SK-N-SH (cell line): ENCODE measurements at regions not wholly inside any gene's neighbourhood (a gene's known extent, or its start where the extent isn't known, plus 50 kb on each side); places are given as distances from the start of the nearest gene placed in this dataset.

Source experiments
- CTCF ChIA-PET: fragments of 300-600, 350-600 bp; formaldehyde crosslinking; extraction: SDS; loops from one replicate; lab custom pipeline; 2021; lab: Yijun Ruan, JAX
- POLR2A ChIA-PET: fragments of 350-600 bp; sonication (Branson Sonifier 250); formaldehyde crosslinking; extraction: SDS; loops from one replicate; lab custom pipeline; 2020; ENCODE audit warnings: antibody characterized with exemption, inconsistent platforms; lab: Yijun Ruan, JAX
- DNase-seq: peaks from one replicate; pipeline ENCODE4 v3.0.0; 2012
- H2AFZ ChIP-seq: fragments of 200-600 bp; sonication (generic); 2 replicates; pipeline ENCODE4 v1.8.1; 2016; ENCODE audit warnings: antibody characterized with exemption, mild to moderate bottlenecking, low read depth
- H3F3A ChIP-seq: fragments of 200-600 bp; sonication (generic); replicated peaks from 2 replicates; pipeline ENCODE3; 2016; ENCODE audit warnings: antibody characterized with exemption, mild to moderate bottlenecking; ENCODE audit not compliant: insufficient read depth
- H3K27ac ChIP-seq, 2 experiments: fragments of 200-500 bp in 1 of 2; fragments of 200-600 bp in 1 of 2; sonication (Bioruptor generic) in 1 of 2; sonication (generic), shearing (Covaris generic) in 1 of 2; 2 replicates each; pipeline versions ENCODE4 v1.5.1 to v1.6.1; 2014 to 2016; ENCODE audit warnings: low read depth in 2 of 2, inconsistent platforms in 1 of 2, low read length in 1 of 2, mild to moderate bottlenecking in 1 of 2, mixed read lengths in 1 of 2
- H3K27me3 ChIP-seq: fragments of 200-600 bp; sonication (generic), shearing (Covaris generic); 2 replicates; pipeline ENCODE4 v1.6.1; 2016; ENCODE audit warnings: mixed run types; ENCODE audit not compliant: insufficient read depth
- H3K36me3 ChIP-seq, 2 experiments: fragments of 200-500 bp in 1 of 2; fragments of 200-600 bp in 1 of 2; sonication (Bioruptor generic) in 1 of 2; sonication (generic) in 1 of 2; replicated peaks in 1 of 2; 2 replicates each; pipeline versions ENCODE3 to v1.5.1; 2014 to 2016; ENCODE audit warnings: low read length in 1 of 2, mild to moderate bottlenecking in 1 of 2; ENCODE audit not compliant: insufficient read depth in 2 of 2, control insufficient read depth in 1 of 2
- H3K4me1 ChIP-seq, 2 experiments: fragments of 200-500 bp in 1 of 2; fragments of 200-600 bp in 1 of 2; sonication (Bioruptor generic) in 1 of 2; sonication (generic), shearing (Covaris generic) in 1 of 2; 2 replicates each; pipeline versions ENCODE4 v1.5.1 to v1.6.1; 2014 to 2016; ENCODE audit warnings: low read depth in 1 of 2, low read length in 1 of 2, mixed run types in 1 of 2; ENCODE audit not compliant: insufficient read depth in 2 of 2, control insufficient read depth in 1 of 2
- H3K4me2 ChIP-seq: fragments of 200-600 bp; sonication (generic), shearing (Covaris generic); 2 replicates; pipeline ENCODE4 v1.6.1; 2017; ENCODE audit warnings: mixed run types
- H3K4me3 ChIP-seq, 2 experiments: fragments of 200-500 bp in 1 of 2; fragments of 200-600 bp in 1 of 2; sonication (Bioruptor generic) in 1 of 2; sonication (generic), shearing (Covaris generic) in 1 of 2; 2 replicates each; pipeline versions ENCODE4 v1.5.1 to v1.8.1; 2014 to 2016; ENCODE audit warnings: low read depth in 2 of 2, inconsistent platforms in 1 of 2, low read length in 1 of 2, mild to moderate bottlenecking in 1 of 2, mixed read lengths in 1 of 2, moderate library complexity in 1 of 2
- H3K79me2 ChIP-seq: fragments of 200-600 bp; sonication (generic); 2 replicates; pipeline ENCODE4 v1.8.1; 2017; ENCODE audit warnings: mild to moderate bottlenecking; ENCODE audit not compliant: insufficient read depth
- H3K9ac ChIP-seq: fragments of 200-600 bp; sonication (generic); 2 replicates; pipeline ENCODE4 v1.6.1; 2017; ENCODE audit warnings: mixed run types
- H3K9me2 ChIP-seq: fragments of 200-600 bp; sonication (generic); 2 replicates; pipeline ENCODE4 v1.6.1; 2017; ENCODE audit warnings: mixed run types
- H3K9me3 ChIP-seq: fragments of 200-600 bp; sonication (generic); 2 replicates; pipeline ENCODE4 v1.6.1; 2017; ENCODE audit warnings: mixed run types, mild to moderate bottlenecking, moderate library complexity
- H4K20me1 ChIP-seq: fragments of 200-600 bp; sonication (generic); 2 replicates; pipeline ENCODE4 v1.6.1; 2017; ENCODE audit warnings: mild to moderate bottlenecking, mixed run types; ENCODE audit not compliant: insufficient read depth
- CHD2 ChIP-seq: fragments of 150-350 bp; IDR thresholded peaks from 2 replicates; pipeline ENCODE4 v1.6.1; 2018; ENCODE audit warnings: low read length; ENCODE audit not compliant: partially characterized antibody
- FOSL2 ChIP-seq: IDR thresholded peaks from 2 replicates; pipeline ENCODE4 v1.4.0; 2012; ENCODE audit warnings: low read depth, mild to moderate bottlenecking, moderate library complexity, borderline replicate concordance
- FOXJ3 ChIP-seq: sonication (generic); formaldehyde crosslinking; IDR thresholded peaks from 2 replicates; pipeline ENCODE4 v1.5.1; 2020; ENCODE audit warnings: mild to moderate bottlenecking, missing genetic modification reagents
- GATA2 ChIP-seq: sonication (generic); formaldehyde crosslinking; IDR thresholded peaks from 2 replicates; pipeline ENCODE4 v1.5.0; 2020; ENCODE audit warnings: mild to moderate bottlenecking, missing genetic modification reagents
- JUND ChIP-seq: IDR thresholded peaks from 2 replicates; pipeline ENCODE4 v1.4.0; 2012
- MXI1 ChIP-seq: IDR thresholded peaks from 2 replicates; pipeline ENCODE4 v1.6.1; 2012; ENCODE audit warnings: mild to moderate bottlenecking, low read depth, low read length, improper control_type of control experiment
- POLR2AphosphoS5 ChIP-seq: IDR thresholded peaks from 2 replicates; pipeline ENCODE4 v1.6.1; 2012; ENCODE audit warnings: low read depth, low read length
- SMC3 ChIP-seq: IDR thresholded peaks from 2 replicates; pipeline ENCODE4 v1.6.1; 2012; ENCODE audit warnings: low read depth, low read length, improper control_type of control experiment
- YY1 ChIP-seq: IDR thresholded peaks from 2 replicates; pipeline ENCODE4 v1.4.0; 2012; ENCODE audit warnings: low read depth, mild to moderate bottlenecking
- WGBS: methylation state at CpG from one replicate; pipeline ENCODE4 v1.1.6; 2017; ENCODE audit warnings: low lambda C conversion rate; 5-methylcytosine and 5-hydroxymethylcytosine counted together
- TF ChIP-seq, protein P1 (sequence below): IDR thresholded peaks from 2 replicates; pipeline ENCODE4; 2012
- TF ChIP-seq, protein P2 (sequence below): IDR thresholded peaks from 2 replicates; pipeline ENCODE4 v1.4.0; 2012; ENCODE audit warnings: low read depth, borderline replicate concordance
- TF ChIP-seq, protein P3 (sequence below): fragments of 150-350 bp; IDR thresholded peaks from 2 replicates; pipeline ENCODE4 v1.6.1; 2016; ENCODE audit warnings: mild to moderate bottlenecking, low read depth, low read length
- TF ChIP-seq, protein P4 (sequence below): IDR thresholded peaks from 2 replicates; pipeline ENCODE4 v1.6.1; 2012; ENCODE audit warnings: mild to moderate bottlenecking, low read depth, low read length, moderate library complexity
- TF ChIP-seq, protein P5 (sequence below): fragments of 200-600 bp; sonication (generic); IDR thresholded peaks from 2 replicates; pipeline ENCODE4 v1.6.1; 2017; ENCODE audit warnings: antibody characterized with exemption, mild to moderate bottlenecking, moderate library complexity

DNA sequence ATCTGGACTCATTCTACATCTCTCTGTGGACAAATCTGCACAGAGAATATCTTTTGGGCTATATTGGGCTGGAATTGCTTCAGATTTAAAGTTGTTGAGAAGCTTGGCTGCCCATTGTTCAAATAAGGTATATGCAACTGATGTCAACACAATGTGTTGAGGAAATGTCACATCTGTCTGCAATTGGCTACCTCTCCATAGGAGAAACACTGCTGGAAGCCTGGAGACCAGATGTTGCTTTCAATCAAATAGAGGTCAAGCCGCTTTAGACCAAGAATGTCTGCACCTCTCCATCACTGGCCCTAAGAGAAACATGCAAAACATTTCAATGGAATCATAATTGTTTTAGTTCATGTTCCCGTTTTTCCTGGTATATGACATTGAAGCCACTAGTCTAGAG lies 720.2 kb downstream of the SLC4A3 start:
- Histone ChIP-seq H3K4me1 (no peaks in the 10 kb centered on the region), H3K27me3 (no peaks in the 10 kb centered on the region), H4K20me1 (no peaks in the 10 kb centered on the region), H3K27ac (no peak overlapping the region), H3K36me3 (no peaks in the 10 kb centered on the region), H2AFZ (no peak overlapping the region), H3K79me2 (no peaks in the 10 kb centered on the region), H3F3A (no peaks in the 10 kb centered on the region), H3K4me3 (no peak overlapping the region), H3K9me2 (no peaks in the 10 kb centered on the region), H3K9ac (no peak overlapping the region), H3K4me2 (no peak overlapping the region), H3K9me3 (no peaks in the 10 kb centered on the region)
- POLR2A ChIA-PET = no interaction called here
- WGBS = 28% methylated on average over 2 of the region's 2 CpGs
- TF ChIP-seq GATA2 (CRISPR knock-in tag) = no peak
- TF ChIP-seq POLR2AphosphoS5 = no peak
- no peak for DNase-seq
- CTCF ChIA-PET = no interaction called here

DNA sequence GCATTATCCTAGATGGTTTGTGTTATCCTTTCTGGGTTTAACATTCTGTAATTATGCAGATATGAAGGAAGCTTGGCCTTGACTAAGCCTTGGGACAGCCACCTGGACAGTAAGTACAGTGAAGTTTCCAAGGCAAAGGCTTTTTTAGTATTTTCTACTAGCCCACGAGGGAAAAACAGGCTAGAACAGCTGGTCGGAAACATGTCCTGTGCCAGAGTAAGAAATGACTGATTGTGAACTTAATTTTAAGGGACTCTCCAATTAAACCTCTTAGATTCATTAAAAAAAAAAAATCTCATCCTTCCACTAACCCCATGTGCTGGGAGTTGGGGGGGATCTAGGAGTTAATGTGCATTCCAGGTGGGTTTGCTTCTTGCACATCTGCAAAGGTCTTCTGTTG lies 720.8 kb downstream of the SLC4A3 start:
- DNase-seq = no peak
- TF ChIP-seq, protein P1, sequence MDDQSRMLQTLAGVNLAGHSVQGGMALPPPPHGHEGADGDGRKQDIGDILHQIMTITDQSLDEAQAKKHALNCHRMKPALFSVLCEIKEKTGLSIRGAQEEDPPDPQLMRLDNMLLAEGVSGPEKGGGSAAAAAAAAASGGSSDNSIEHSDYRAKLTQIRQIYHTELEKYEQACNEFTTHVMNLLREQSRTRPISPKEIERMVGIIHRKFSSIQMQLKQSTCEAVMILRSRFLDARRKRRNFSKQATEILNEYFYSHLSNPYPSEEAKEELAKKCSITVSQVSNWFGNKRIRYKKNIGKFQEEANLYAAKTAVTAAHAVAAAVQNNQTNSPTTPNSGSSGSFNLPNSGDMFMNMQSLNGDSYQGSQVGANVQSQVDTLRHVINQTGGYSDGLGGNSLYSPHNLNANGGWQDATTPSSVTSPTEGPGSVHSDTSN = no peak
- no peak for TF ChIP-seq JUND
- no peak for TF ChIP-seq MXI1
- no peak for TF ChIP-seq FOSL2
- TF ChIP-seq CHD2 = no peak
- no peak for TF ChIP-seq YY1
- no peak for TF ChIP-seq FOXJ3
- H3K36me3 ChIP-seq = no peaks in the 10 kb centered on the region
- no peak overlapping the region for H3K27ac ChIP-seq
- WGBS = 31% methylated on average over 2 of the region's 2 CpGs
- H3K9ac ChIP-seq = no peak overlapping the region
- H3K9me2 ChIP-seq = no peaks in the 10 kb centered on the region
- H3F3A ChIP-seq = no peaks in the 10 kb centered on the region
- H3K4me3 ChIP-seq = no peak overlapping the region
- ChIA-PET POLR2A (no interaction called here), CTCF (no interaction called here)
- no peaks in the 10 kb centered on the region for H3K79me2 ChIP-seq
- H3K4me2 ChIP-seq = no peak overlapping the region
- H4K20me1 ChIP-seq = no peaks in the 10 kb centered on the region
- H2AFZ ChIP-seq = no peak overlapping the region
- H3K9me3 ChIP-seq = no peaks in the 10 kb centered on the region
- no peaks in the 10 kb centered on the region for H3K4me1 ChIP-seq
- no peaks in the 10 kb centered on the region for H3K27me3 ChIP-seq

DNA sequence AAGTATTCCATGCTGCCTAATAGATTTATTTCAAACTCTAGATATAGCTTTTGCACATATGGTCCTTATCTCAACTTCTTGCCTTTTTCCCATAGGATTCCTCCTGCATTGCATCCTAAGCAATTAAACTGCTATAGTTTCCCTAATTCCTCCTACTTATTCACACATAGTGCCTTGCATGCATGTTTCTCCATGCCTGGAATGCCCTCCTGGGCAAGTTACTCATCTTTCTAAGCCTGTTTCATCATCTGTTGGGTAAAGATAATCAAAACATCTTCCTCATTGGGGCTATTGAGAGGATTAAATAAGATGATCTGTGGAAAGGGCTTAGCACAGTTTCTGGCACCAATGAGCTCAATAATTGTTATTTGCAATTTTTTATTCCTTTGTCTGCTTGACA lies 726.5 kb downstream of the SLC4A3 start:
- no peak overlapping the region for H3K27ac ChIP-seq
- CTCF ChIA-PET = no interaction called here
- H3K36me3 ChIP-seq = no peaks in the 10 kb centered on the region
- H3K4me2 ChIP-seq = no peak overlapping the region
- no peak for DNase-seq
- no peaks in the 10 kb centered on the region for H3K9me2 ChIP-seq
- H3K4me3 ChIP-seq = no peak overlapping the region
- H3K9ac ChIP-seq = no peak overlapping the region
- H3K27me3 ChIP-seq = no peaks in the 10 kb centered on the region
- no peaks in the 10 kb centered on the region for H3K79me2 ChIP-seq
- TF ChIP-seq, protein P2, sequence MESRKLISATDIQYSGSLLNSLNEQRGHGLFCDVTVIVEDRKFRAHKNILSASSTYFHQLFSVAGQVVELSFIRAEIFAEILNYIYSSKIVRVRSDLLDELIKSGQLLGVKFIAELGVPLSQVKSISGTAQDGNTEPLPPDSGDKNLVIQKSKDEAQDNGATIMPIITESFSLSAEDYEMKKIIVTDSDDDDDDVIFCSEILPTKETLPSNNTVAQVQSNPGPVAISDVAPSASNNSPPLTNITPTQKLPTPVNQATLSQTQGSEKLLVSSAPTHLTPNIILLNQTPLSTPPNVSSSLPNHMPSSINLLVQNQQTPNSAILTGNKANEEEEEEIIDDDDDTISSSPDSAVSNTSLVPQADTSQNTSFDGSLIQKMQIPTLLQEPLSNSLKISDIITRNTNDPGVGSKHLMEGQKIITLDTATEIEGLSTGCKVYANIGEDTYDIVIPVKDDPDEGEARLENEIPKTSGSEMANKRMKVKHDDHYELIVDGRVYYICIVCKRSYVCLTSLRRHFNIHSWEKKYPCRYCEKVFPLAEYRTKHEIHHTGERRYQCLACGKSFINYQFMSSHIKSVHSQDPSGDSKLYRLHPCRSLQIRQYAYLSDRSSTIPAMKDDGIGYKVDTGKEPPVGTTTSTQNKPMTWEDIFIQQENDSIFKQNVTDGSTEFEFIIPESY = no peak
- TF ChIP-seq, protein P3, sequence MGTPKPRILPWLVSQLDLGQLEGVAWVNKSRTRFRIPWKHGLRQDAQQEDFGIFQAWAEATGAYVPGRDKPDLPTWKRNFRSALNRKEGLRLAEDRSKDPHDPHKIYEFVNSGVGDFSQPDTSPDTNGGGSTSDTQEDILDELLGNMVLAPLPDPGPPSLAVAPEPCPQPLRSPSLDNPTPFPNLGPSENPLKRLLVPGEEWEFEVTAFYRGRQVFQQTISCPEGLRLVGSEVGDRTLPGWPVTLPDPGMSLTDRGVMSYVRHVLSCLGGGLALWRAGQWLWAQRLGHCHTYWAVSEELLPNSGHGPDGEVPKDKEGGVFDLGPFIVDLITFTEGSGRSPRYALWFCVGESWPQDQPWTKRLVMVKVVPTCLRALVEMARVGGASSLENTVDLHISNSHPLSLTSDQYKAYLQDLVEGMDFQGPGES = no peak
- TF ChIP-seq GATA2 (CRISPR knock-in tag) (no peak), SMC3 (no peak)
- TF ChIP-seq, protein P4, sequence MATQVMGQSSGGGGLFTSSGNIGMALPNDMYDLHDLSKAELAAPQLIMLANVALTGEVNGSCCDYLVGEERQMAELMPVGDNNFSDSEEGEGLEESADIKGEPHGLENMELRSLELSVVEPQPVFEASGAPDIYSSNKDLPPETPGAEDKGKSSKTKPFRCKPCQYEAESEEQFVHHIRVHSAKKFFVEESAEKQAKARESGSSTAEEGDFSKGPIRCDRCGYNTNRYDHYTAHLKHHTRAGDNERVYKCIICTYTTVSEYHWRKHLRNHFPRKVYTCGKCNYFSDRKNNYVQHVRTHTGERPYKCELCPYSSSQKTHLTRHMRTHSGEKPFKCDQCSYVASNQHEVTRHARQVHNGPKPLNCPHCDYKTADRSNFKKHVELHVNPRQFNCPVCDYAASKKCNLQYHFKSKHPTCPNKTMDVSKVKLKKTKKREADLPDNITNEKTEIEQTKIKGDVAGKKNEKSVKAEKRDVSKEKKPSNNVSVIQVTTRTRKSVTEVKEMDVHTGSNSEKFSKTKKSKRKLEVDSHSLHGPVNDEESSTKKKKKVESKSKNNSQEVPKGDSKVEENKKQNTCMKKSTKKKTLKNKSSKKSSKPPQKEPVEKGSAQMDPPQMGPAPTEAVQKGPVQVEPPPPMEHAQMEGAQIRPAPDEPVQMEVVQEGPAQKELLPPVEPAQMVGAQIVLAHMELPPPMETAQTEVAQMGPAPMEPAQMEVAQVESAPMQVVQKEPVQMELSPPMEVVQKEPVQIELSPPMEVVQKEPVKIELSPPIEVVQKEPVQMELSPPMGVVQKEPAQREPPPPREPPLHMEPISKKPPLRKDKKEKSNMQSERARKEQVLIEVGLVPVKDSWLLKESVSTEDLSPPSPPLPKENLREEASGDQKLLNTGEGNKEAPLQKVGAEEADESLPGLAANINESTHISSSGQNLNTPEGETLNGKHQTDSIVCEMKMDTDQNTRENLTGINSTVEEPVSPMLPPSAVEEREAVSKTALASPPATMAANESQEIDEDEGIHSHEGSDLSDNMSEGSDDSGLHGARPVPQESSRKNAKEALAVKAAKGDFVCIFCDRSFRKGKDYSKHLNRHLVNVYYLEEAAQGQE = no peak
- TF ChIP-seq, protein P5, sequence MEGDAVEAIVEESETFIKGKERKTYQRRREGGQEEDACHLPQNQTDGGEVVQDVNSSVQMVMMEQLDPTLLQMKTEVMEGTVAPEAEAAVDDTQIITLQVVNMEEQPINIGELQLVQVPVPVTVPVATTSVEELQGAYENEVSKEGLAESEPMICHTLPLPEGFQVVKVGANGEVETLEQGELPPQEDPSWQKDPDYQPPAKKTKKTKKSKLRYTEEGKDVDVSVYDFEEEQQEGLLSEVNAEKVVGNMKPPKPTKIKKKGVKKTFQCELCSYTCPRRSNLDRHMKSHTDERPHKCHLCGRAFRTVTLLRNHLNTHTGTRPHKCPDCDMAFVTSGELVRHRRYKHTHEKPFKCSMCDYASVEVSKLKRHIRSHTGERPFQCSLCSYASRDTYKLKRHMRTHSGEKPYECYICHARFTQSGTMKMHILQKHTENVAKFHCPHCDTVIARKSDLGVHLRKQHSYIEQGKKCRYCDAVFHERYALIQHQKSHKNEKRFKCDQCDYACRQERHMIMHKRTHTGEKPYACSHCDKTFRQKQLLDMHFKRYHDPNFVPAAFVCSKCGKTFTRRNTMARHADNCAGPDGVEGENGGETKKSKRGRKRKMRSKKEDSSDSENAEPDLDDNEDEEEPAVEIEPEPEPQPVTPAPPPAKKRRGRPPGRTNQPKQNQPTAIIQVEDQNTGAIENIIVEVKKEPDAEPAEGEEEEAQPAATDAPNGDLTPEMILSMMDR = no peak
- TF ChIP-seq, all 33 proteins: peak for 0
- POLR2A ChIA-PET = no interaction called here
- Histone ChIP-seq H4K20me1 (no peaks in the 10 kb centered on the region), H2AFZ (no peak overlapping the region), H3K4me1 (no peaks in the 10 kb centered on the region), H3K9me3 (no peaks in the 10 kb centered on the region), H3F3A (no peaks in the 10 kb centered on the region)
